OCI-LY7 (cell line): ENCODE measurements at regions not wholly inside any gene's neighbourhood (a gene's known extent, or its start where the extent isn't known, plus 50 kb on each side); places are given as distances from the start of the nearest gene placed in this dataset.

Experiments
- EZH2phosphoT487 ChIP-seq: fragments of 200-600 bp; sonication (generic); IDR thresholded peaks from 2 replicates; pipeline ENCODE4 v1.6.1; 2018; ENCODE audit warnings: low read depth, borderline replicate concordance, mild to moderate bottlenecking, mixed run types, antibody characterized with exemption, low read length, moderate library complexity, mixed read lengths
- TF ChIP-seq, protein P1 (sequence below): fragments of 200-600 bp; sonication (generic); conservative IDR thresholded peaks from 2 replicates; pipeline ENCODE4 v1.5.1; 2014; ENCODE audit warnings: mild to moderate bottlenecking, antibody characterized with exemption, low read length, moderate library complexity, mixed read lengths

DNA sequence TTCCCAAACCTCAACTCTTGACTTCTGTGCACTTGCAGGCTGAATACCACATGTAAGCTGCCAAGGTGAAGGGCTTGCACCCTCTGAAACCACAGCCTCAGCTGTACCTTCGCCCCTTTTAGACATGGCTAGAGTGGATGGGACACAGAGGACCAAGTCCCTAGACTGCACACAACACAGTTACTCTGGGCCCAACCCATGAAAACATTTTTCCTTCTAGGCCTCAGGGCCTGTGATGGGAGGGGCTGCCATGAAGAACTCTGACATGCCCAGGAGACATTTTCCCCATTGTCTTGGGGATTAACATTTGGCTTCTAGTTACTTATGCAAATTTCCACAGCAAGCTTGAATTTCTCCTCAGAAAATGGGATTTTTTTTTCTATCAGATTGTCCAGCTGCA, 331.0 kb upstream of the RGMB start:
- TF ChIP-seq, protein P1, sequence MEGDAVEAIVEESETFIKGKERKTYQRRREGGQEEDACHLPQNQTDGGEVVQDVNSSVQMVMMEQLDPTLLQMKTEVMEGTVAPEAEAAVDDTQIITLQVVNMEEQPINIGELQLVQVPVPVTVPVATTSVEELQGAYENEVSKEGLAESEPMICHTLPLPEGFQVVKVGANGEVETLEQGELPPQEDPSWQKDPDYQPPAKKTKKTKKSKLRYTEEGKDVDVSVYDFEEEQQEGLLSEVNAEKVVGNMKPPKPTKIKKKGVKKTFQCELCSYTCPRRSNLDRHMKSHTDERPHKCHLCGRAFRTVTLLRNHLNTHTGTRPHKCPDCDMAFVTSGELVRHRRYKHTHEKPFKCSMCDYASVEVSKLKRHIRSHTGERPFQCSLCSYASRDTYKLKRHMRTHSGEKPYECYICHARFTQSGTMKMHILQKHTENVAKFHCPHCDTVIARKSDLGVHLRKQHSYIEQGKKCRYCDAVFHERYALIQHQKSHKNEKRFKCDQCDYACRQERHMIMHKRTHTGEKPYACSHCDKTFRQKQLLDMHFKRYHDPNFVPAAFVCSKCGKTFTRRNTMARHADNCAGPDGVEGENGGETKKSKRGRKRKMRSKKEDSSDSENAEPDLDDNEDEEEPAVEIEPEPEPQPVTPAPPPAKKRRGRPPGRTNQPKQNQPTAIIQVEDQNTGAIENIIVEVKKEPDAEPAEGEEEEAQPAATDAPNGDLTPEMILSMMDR = no peak
- TF ChIP-seq EZH2phosphoT487 = no peak
